ENCODE measurements at regions not wholly inside any gene's neighbourhood (a gene's known extent, or its start where the extent isn't known, plus 50 kb on each side); places are given as distances from the start of the nearest gene placed in this dataset.

DNA sequence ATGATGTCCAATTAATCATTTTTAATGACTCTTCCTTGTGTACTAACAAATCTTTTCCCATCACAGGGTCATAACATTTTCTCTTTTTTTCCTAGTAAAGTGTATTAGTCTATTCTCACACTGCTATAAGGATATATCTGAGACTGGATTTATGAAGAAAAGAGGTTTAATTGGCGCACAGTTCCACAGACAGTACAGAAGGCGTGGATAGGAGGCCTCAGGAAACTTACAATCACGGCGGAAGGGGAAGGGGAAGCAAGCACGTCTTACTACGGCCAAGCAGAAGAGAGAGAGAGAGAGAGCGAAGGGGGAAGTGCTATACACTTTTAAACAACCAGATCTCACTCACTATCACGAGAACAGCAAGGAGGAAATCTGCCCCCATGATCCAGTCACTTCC is 359.4 kb upstream of the NFE2L3 start:
- TF ChIP-seq, protein P1, sequence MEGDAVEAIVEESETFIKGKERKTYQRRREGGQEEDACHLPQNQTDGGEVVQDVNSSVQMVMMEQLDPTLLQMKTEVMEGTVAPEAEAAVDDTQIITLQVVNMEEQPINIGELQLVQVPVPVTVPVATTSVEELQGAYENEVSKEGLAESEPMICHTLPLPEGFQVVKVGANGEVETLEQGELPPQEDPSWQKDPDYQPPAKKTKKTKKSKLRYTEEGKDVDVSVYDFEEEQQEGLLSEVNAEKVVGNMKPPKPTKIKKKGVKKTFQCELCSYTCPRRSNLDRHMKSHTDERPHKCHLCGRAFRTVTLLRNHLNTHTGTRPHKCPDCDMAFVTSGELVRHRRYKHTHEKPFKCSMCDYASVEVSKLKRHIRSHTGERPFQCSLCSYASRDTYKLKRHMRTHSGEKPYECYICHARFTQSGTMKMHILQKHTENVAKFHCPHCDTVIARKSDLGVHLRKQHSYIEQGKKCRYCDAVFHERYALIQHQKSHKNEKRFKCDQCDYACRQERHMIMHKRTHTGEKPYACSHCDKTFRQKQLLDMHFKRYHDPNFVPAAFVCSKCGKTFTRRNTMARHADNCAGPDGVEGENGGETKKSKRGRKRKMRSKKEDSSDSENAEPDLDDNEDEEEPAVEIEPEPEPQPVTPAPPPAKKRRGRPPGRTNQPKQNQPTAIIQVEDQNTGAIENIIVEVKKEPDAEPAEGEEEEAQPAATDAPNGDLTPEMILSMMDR (IDR thresholded peaks at IDR 0.05; ENCODE audit: insufficient read depth, missing control alignments) = no peak
- FAIRE-seq = no peak
- no peak for DNase-seq (ENCODE audit: insufficient read length, low spot score)

DNA sequence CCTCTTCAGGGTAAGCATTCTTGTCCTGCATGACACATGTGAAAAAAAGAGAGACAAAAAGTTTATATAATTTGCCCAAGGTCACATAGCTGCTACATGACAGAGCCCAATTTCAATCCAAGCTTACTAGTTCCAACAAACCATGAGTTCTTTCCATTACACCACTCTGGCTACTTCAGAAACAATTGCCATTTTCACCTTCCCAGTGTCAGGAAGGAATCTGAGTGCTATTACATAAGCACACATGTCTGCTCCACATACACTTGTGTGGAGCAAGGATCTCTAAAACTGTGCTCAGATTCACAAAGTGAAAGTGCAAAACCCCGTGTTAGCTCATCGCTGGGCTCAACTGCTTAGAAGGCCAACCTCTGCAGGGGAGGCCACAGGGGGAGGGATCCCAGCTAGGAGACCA is 356.2 kb upstream of the NFE2L3 start:
- TF ChIP-seq, protein P1 (IDR thresholded peaks at IDR 0.05; ENCODE audit: insufficient read depth, missing control alignments) = no peak
- DNase-seq (ENCODE audit: insufficient read length, low spot score) (no peak), FAIRE-seq (no peak)

DNA sequence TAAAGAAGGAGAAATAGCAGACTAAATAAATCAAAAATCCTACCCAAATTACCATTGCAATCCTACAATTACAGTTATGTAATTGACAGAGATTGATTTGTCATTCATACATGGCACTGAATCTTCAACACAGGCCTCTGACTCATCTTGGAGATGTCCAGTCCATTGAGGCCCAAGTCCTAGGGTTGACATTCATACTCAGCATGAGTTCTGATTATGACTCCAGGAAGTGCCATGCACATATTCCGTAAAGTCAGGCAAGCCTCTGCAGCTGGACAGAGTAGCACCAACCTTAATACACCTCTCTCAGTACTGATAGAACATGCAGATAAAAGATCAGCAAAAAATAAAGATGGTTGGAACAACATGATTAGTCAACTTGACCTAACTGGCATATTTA is 353.7 kb upstream of the NFE2L3 start:
- no peak for FAIRE-seq
- DNase-seq (ENCODE audit: insufficient read length, low spot score) = no peak
- TF ChIP-seq, protein P1 (IDR thresholded peaks at IDR 0.05; ENCODE audit: insufficient read depth, missing control alignments) = no peak

GRCh38 chr7:25801214-25801613 is 350.8 kb upstream of the NFE2L3 start:
- TF ChIP-seq, protein P1 (IDR thresholded peaks at IDR 0.05; ENCODE audit: insufficient read depth, missing control alignments) = no peak
- DNase-seq (ENCODE audit: insufficient read length, low spot score) (no peak), FAIRE-seq (no peak)

DNA sequence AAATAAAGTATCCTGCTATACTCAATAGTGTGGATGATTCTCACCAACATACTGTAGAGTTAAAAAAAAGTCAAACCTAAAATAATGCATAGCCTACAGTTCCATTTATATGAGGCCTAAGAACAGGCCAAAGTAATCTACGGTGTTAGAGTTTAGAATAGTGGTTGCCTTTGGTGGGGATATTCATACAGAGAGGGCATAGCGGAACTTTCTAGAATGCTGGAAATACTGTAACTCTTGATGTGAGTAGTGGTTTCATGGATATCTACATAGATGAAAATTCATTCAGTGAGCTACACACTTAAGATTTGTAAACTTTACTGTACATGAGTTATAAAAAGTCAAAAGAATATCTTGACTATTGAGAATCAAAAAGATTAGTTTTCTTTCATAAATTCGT is 349.9 kb upstream of the NFE2L3 start:
- TF ChIP-seq, protein P1 (IDR thresholded peaks at IDR 0.05; ENCODE audit: insufficient read depth, missing control alignments) = no peak
- FAIRE-seq = no peak
- DNase-seq (ENCODE audit: insufficient read length, low spot score) = no peak

DNA sequence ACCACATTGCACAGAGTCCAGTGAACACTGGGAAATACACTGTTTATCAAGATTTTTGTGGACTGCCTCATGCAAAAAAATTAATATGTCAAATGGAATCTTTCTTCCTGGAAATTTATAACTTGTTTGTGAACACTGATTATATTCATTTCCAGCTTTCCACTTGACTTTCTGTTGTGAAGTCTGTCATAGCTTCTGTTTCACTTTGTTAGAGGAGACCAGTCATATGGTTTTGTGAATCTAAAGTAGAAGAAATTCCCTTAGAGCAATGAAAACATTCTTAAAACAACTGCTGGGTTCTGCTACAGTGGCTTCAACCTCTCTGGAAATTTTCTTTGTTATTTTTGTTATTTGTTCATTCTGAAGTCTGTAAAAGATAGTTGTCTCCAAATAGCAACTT is 349.5 kb upstream of the NFE2L3 start:
- TF ChIP-seq, protein P1 (IDR thresholded peaks at IDR 0.05; ENCODE audit: insufficient read depth, missing control alignments) = no peak
- FAIRE-seq = no peak
- DNase-seq (ENCODE audit: insufficient read length, low spot score) = no peak

DNA sequence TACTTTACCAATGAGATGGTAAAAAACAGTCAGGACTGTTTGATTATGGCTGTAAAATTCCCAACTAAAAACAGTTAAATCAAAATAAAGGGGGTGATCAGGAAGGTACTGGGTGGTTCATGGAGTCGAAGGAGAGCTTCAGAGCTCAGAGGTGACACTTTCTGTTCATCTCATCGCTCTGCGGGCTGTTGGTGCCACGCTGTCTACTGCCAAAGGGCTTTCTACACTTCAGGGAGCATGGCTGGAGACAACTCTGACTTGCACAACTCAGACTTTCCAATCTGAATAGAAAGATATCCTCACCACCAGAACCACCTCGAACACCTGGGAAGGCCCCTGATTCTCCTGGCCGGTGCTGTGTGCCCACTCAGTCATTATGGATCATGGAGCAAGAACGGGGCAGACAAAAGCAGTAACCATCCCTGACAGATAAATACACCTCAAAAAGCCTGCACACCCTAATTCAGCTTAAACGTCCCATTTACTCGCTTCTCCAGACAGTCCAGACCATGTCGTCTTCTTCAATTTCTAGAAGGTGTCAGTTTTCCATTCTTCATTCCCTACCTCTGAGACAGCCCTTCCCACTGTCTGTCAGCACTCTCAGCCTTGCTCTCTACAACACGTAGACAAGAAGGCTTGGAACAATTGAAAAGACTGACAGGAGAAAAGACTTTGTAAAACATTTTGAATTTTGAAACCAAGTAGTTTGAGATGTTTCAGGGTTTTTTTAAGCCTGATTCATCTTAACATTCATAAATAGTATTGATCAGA is 348.7 kb upstream of the NFE2L3 start:
- FAIRE-seq (no peak), DNase-seq (ENCODE audit: insufficient read length, low spot score) (no peak)
- TF ChIP-seq, protein P1 (IDR thresholded peaks at IDR 0.05; ENCODE audit: insufficient read depth, missing control alignments) = no peak

Data from D721Med (cell line).